Aorta (tissue), 5 donors: ENCODE measurements at regions not wholly inside any gene's neighbourhood (a gene's known extent, or its start where the extent isn't known, plus 50 kb on each side); places are given as distances from the start of the nearest gene placed in this dataset.

Experiments used
- ATAC-seq: fragments of 200-7000 bp; cut with Tn5 transposase; one replicate; pipeline ENCODE4 v1.9.1; 2022; ENCODE audit warnings: moderate library complexity; ENCODE audit not compliant: low FRiP score
- DNase-seq, 2 donors: peaks; one replicate each; pipeline ENCODE4 v3.0.0-alpha.2; 2020
- H3K27ac ChIP-seq, 2 donors: one replicate each; pipeline ENCODE4 v1.5.1; 2013; ENCODE audit warnings: low read length in 2 of 2, mild to moderate bottlenecking in 2 of 2, moderate library complexity in 2 of 2, control low read depth in 1 of 2, inconsistent platforms in 1 of 2, low read depth in 1 of 2
- H3K27me3 ChIP-seq, 2 donors: one replicate each; pipeline ENCODE4 v1.6.1; 2013; ENCODE audit warnings: control low read depth in 1 of 2, low read length in 1 of 2, mild to moderate bottlenecking in 1 of 2, moderate library complexity in 1 of 2; ENCODE audit not compliant: insufficient read depth in 2 of 2, control insufficient read depth in 1 of 2
- H3K36me3 ChIP-seq, 2 donors: one replicate each; pipeline ENCODE4 v1.6.1; 2013; ENCODE audit warnings: control low read depth in 1 of 2, low read length in 1 of 2, mild to moderate bottlenecking in 1 of 2; ENCODE audit not compliant: insufficient read depth in 2 of 2, control insufficient read depth in 1 of 2
- H3K4me1 ChIP-seq, 2 donors: one replicate each; pipeline ENCODE4 v1.6.1; 2013; ENCODE audit warnings: low read length in 2 of 2, control low read depth in 1 of 2, mild to moderate bottlenecking in 1 of 2, moderate library complexity in 1 of 2; ENCODE audit not compliant: insufficient read depth in 2 of 2, control insufficient read depth in 1 of 2
- H3K4me3 ChIP-seq, 2 donors: one replicate each; pipeline ENCODE4 v1.5.1; 2013; ENCODE audit warnings: low read length in 2 of 2, control low read depth in 1 of 2, mild to moderate bottlenecking in 1 of 2
- H3K9me3 ChIP-seq: one replicate; pipeline ENCODE4 v1.6.1; 2013; ENCODE audit warnings: mild to moderate bottlenecking, low read length; ENCODE audit not compliant: control insufficient read depth
- WGBS, 2 donors: extraction: QIAGEN DNeasy Blood & Tissue Kit; methylation state at CpG; one replicate each; pipeline ENCODE4 v1.1.7; 2013; 5-methylcytosine and 5-hydroxymethylcytosine counted together
- intact Hi-C, 2 donors: fragments of 100-400 bp; cut with DNase I; formaldehyde crosslinking; loops; one replicate each; pipeline versions ENCODE4 v1.14.2 to v1.15.0; 2022
- donor health status: healthy with polysubstance abuse.
- donor health status: Bipolar disorder and iron deficiency.
- donor health status: DM: no; HTN: no; CAD: no.
- donor health status: DM: no; HTN: no; CAD: no.
- donor health status: DM: yes; HTN: yes; CAD: no.

DNA sequence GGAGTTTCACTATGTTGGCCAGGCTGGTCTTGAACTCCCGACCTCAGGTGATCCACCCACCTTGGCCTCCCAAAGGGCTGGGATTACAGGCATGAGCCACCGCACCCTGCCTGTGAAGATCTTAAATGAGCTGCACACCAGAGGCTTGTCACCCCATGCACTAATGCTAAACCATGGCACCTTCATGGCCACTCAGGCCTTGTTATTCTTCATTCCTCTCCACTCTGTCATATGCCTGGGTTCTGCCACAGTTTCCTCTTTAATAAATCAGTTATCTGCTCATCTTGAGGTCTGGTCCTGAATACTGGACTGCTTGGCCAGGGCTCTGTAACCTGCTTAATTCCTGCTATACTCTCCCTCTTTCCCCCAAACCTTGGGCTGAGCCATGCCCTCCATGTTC is 104.3 kb upstream of the FOXN2 start:
- H3K27ac ChIP-seq, result no peak overlapping the region
- no peaks in the 10 kb centered on the region for H3K36me3 ChIP-seq
- no peak overlapping the region for H3K4me3 ChIP-seq
- DNase-seq, result no peak
- H3K4me1 ChIP-seq, result peaks cover 0 to 1% of the 10 kb centered on the region in 2 donors
- 91 to 95% methylated on average over 2 of the region's 2 CpGs for WGBS, 2 donors
- no peaks in the 10 kb centered on the region for H3K27me3 ChIP-seq
- no peak for ATAC-seq
- H3K9me3 ChIP-seq, result no peaks in the 10 kb centered on the region
- intact Hi-C loops, result no loop called here

GRCh38 chr2:48213646-48214045 is 100.8 kb upstream of the FOXN2 start:
- Histone ChIP-seq H3K9me3 (no peaks in the 10 kb centered on the region), H3K27me3 (no peaks in the 10 kb centered on the region), H3K4me3 (no peak overlapping the region), H3K4me1 (peaks cover 0 to 1% of the 10 kb centered on the region in 2 donors), H3K36me3 (no peaks in the 10 kb centered on the region), H3K27ac (no peak overlapping the region)
- DNase-seq (no peak), ATAC-seq (no peak)
- intact Hi-C loops, result no loop called here
- 77 to 79% methylated on average over 3 of the region's 3 CpGs for WGBS, 2 donors

DNA sequence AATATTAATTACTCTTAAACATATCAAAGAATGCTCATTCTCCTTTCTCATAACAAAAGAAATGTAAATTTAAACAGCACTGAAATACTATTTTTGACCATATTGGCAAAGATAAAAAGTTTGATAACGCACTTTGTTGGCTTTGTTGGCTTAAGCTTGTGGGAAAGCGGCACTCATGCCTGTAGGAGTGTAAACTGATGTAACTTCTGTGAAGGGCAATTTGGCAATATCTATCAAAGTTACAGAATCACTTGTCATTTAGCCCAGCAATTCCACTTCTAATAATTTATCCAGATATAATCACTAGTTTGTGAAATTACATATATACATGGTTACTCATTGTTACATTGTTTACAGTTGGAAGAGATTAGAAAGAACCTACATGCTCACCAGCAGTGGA is 96.3 kb upstream of the FOXN2 start:
- no peaks in the 10 kb centered on the region for H3K9me3 ChIP-seq
- H3K4me1 ChIP-seq, result no peaks in the 10 kb centered on the region
- no peak overlapping the region for H3K4me3 ChIP-seq
- no peak for ATAC-seq
- no peaks in the 10 kb centered on the region for H3K27me3 ChIP-seq
- intact Hi-C loops, result no loop called here
- WGBS, 2 donors, result 48 to 49% methylated on average over 2 of the region's 2 CpGs
- no peaks in the 10 kb centered on the region for H3K36me3 ChIP-seq
- DNase-seq, result no peak
- no peak overlapping the region for H3K27ac ChIP-seq

DNA sequence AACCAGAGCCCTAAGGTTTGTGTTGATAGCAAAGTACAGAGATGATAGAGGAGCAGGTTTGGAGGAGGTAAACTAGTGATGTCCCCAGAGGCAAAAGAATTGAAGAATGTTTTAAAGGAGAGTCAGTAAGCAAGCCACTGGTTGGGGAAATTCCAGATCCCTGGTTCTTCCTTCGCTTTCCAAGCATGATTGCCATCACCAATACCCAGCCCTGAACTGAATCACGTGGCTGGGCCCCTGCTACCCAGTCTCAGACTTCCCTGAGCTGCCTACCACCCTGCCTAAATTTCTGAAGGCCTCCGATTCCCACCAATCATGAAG is 95.3 kb upstream of the FOXN2 start:
- Histone ChIP-seq H3K9me3 (no peaks in the 10 kb centered on the region), H3K36me3 (no peaks in the 10 kb centered on the region), H3K4me3 (no peak overlapping the region), H3K27me3 (no peaks in the 10 kb centered on the region), H3K27ac (no peak overlapping the region), H3K4me1 (no peaks in the 10 kb centered on the region)
- WGBS, 2 donors, result 80 to 85% methylated on average over 3 of the region's 3 CpGs
- DNase-seq (no peak), ATAC-seq (no peak)
- intact Hi-C loops, result no loop called here

GRCh38 chr2:48219555-48220436 is 94.7 kb upstream of the FOXN2 start:
- ATAC-seq, result no peak
- intact Hi-C loops, result no loop called here
- H3K9me3 ChIP-seq, result no peaks in the 10 kb centered on the region
- no peak overlapping the region for H3K27ac ChIP-seq
- no peak overlapping the region for H3K4me3 ChIP-seq
- H3K27me3 ChIP-seq, result no peaks in the 10 kb centered on the region
- no peaks in the 10 kb centered on the region for H3K4me1 ChIP-seq
- no peak for DNase-seq
- no peaks in the 10 kb centered on the region for H3K36me3 ChIP-seq
- 93 to 95% methylated on average over 1 of the region's 1 CpG for WGBS, 2 donors

DNA sequence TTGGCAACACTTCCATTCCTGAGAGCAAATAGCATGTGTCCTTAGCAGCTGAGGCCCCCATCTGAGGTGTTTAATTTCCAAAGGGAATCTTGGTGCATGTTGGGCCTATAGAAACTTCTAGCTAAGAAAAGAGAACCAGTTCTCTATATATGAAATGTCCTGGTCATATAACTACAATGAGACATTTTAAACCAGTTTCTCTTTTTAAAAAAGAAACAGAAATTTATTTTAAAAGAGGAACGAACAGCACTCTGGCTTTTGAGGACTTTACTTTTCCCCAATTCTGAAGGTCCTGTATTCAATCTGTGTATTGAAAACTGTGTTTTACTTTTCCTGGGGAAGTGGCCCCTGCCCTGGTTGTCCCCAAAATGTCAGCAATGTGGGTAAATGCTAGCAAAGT is 94.0 kb upstream of the FOXN2 start:
- H3K36me3 ChIP-seq, result no peaks in the 10 kb centered on the region
- 82 to 94% methylated on average over 1 of the region's 1 CpG for WGBS, 2 donors
- ATAC-seq, result no peak
- no peak for DNase-seq
- intact Hi-C loops, result no loop called here
- H3K27me3 ChIP-seq, result no peaks in the 10 kb centered on the region
- no peak overlapping the region for H3K4me3 ChIP-seq
- H3K9me3 ChIP-seq, result no peaks in the 10 kb centered on the region
- no peaks in the 10 kb centered on the region for H3K4me1 ChIP-seq
- H3K27ac ChIP-seq, result no peak overlapping the region

DNA sequence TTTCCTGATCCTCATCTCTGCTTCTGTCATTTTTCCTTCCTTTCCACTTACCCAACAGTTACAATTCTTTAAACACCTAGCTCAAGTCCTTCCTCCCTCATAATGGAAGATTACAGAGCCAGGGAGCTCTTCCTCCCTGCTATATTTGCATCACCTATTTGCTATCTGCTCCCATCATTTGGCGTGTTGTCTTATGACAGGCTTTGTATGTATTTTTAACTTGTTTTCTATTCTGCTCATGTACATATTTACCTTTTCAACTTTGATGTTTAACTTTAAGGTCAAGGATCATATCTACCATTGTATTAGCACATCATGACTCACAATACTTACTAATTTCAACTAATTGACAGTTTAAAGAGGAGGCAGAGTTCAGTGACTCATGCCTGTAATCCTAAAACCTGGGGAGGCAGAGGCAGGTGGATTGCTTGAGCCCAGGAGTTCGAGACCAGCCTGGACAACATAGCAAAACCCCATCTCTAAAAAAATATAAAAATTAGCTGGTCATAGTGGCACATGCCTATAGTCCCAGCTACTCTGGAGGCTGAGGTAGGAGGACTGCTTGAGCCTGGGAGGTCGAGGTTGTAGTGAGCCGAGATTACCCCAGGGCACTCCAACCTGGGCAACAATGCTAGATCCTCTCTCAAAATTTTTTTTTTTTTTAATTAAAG is 92.5 kb upstream of the FOXN2 start:
- no peaks in the 10 kb centered on the region for H3K4me1 ChIP-seq
- 79 to 92% methylated on average over 4 of the region's 4 CpGs for WGBS, 2 donors
- DNase-seq, result no peak
- H3K27ac ChIP-seq, result no peak overlapping the region
- H3K27me3 ChIP-seq, result no peaks in the 10 kb centered on the region
- H3K4me3 ChIP-seq, result no peak overlapping the region
- H3K36me3 ChIP-seq, result no peaks in the 10 kb centered on the region
- ATAC-seq, result no peak
- H3K9me3 ChIP-seq, result no peaks in the 10 kb centered on the region
- intact Hi-C loops, result no loop called here

GRCh38 chr2:48227617-48228344 is 86.7 kb upstream of the FOXN2 start:
- Histone ChIP-seq H3K27ac (no peak overlapping the region), H3K9me3 (no peaks in the 10 kb centered on the region), H3K36me3 (no peaks in the 10 kb centered on the region), H3K27me3 (no peaks in the 10 kb centered on the region), H3K4me3 (no peak overlapping the region), H3K4me1 (no peaks in the 10 kb centered on the region)
- ATAC-seq, result no peak
- 53 to 57% methylated on average over 3 of the region's 3 CpGs for WGBS, 2 donors
- intact Hi-C loops, result no loop called here
- no peak for DNase-seq

GRCh38 chr2:48228345-48228684 is 86.2 kb upstream of the FOXN2 start:
- H3K4me3 ChIP-seq, result no peak overlapping the region
- no peak overlapping the region for H3K27ac ChIP-seq
- no peaks in the 10 kb centered on the region for H3K9me3 ChIP-seq
- no peaks in the 10 kb centered on the region for H3K27me3 ChIP-seq
- H3K4me1 ChIP-seq, result no peaks in the 10 kb centered on the region
- WGBS, 2 donors, result 91 to 92% methylated on average over 2 of the region's 2 CpGs
- no peak for ATAC-seq
- H3K36me3 ChIP-seq, result no peaks in the 10 kb centered on the region
- intact Hi-C loops, result no loop called here
- DNase-seq, result no peak
